GM19372 (cell line): ENCODE measurements at regions not wholly inside any gene's neighbourhood (a gene's known extent, or its start where the extent isn't known, plus 50 kb on each side); places are given as distances from the start of the nearest gene placed in this dataset.
"Not testable (repeated sequence)": the region's sequence is repeated elsewhere in the genome, so short reads cannot be mapped to it uniquely, and the experiment has no call there.

Experiments used
- ATAC-seq: cut with Tn5 transposase; IDR thresholded peaks from one replicate; pipeline ENCODE4 v1.9.1; 2021; ENCODE audit warnings: mild to moderate bottlenecking, low read depth, moderate library complexity; ENCODE audit not compliant: unreplicated experiment

GRCh38 chr18:78820161-78820834 is 159.3 kb upstream of the SALL3 start:
- ATAC-seq = no peak

- ATAC-seq = no peak
Observed at GRCh38 chr18:78821396-78821795, 158.2 kb upstream of the SALL3 start.

- no peak for ATAC-seq
Observed at GRCh38 chr18:78822171-78822948, 157.3 kb upstream of the SALL3 start.

GRCh38 chr18:78822949-78823285 is 156.7 kb upstream of the SALL3 start:
- ATAC-seq = no peak

GRCh38 chr18:78825168-78825567 is 154.4 kb upstream of the SALL3 start:
- no peak for ATAC-seq

GRCh38 chr18:78826631-78827030 is 153.0 kb upstream of the SALL3 start:
- ATAC-seq = no peak

GRCh38 chr18:78827141-78827540 is 152.5 kb upstream of the SALL3 start:
- no peak for ATAC-seq

- ATAC-seq = no peak
Observed at GRCh38 chr18:78828131-78828530, 151.5 kb upstream of the SALL3 start.

GRCh38 chr18:78829026-78829425 is 150.6 kb upstream of the SALL3 start:
- not testable (repeated sequence) for ATAC-seq

GRCh38 chr18:78830161-78830560 is 149.5 kb upstream of the SALL3 start:
- ATAC-seq = no peak

- ATAC-seq = no peak
Observed at GRCh38 chr18:78830826-78831225, 148.8 kb upstream of the SALL3 start.

GRCh38 chr18:78831603-78832002 is 148.0 kb upstream of the SALL3 start:
- ATAC-seq = no peak

GRCh38 chr18:78833833-78834232 is 145.8 kb upstream of the SALL3 start:
- ATAC-seq = no peak

GRCh38 chr18:78836838-78837237 is 142.8 kb upstream of the SALL3 start:
- no peak for ATAC-seq

- ATAC-seq = no peak
Observed at GRCh38 chr18:78837754-78838153, 141.9 kb upstream of the SALL3 start.

GRCh38 chr18:78838183-78838582 is 141.4 kb upstream of the SALL3 start:
- ATAC-seq = no peak

GRCh38 chr18:78849046-78849445 is 130.6 kb upstream of the SALL3 start:
- no peak for ATAC-seq

- no peak for ATAC-seq
Observed at GRCh38 chr18:78849458-78849857, 130.2 kb upstream of the SALL3 start.

- ATAC-seq = no peak
Observed at GRCh38 chr18:78853341-78853740, 126.3 kb upstream of the SALL3 start.

GRCh38 chr18:78855188-78855587 is 124.4 kb upstream of the SALL3 start:
- ATAC-seq = no peak

GRCh38 chr18:78856569-78857313 is 122.9 kb upstream of the SALL3 start:
- ATAC-seq = no peak
